Mucosa of descending colon (tissue), 3 donors: ENCODE measurements at regions not wholly inside any gene's neighbourhood (a gene's known extent, or its start where the extent isn't known, plus 50 kb on each side); places are given as distances from the start of the nearest gene placed in this dataset.

Experiments
- ATAC-seq: fragments of 200-7000 bp; cut with Tn5 transposase; one replicate; pipeline ENCODE4 v1.9.1; 2020; ENCODE audit warnings: mild to moderate bottlenecking, moderate library complexity
- DNase-seq, 3 donors: peaks; one replicate each; pipeline ENCODE4 v3.0.0-alpha.2; 2020
- H3K36me3 ChIP-seq: fragments of 200-600 bp; one replicate; pipeline ENCODE4 v1.8.0; 2021; ENCODE audit warnings: low read depth, mild to moderate bottlenecking
- H3K4me1 ChIP-seq: fragments of 200-600 bp; one replicate; pipeline ENCODE4 v1.8.0; 2021; ENCODE audit warnings: low read depth, mild to moderate bottlenecking
- H3K4me3 ChIP-seq: fragments of 200-600 bp; one replicate; pipeline ENCODE4 v1.8.0; 2021; ENCODE audit warnings: mild to moderate bottlenecking
- H3K9me3 ChIP-seq: fragments of 200-600 bp; one replicate; pipeline ENCODE4 v1.8.0; 2021; ENCODE audit warnings: mild to moderate bottlenecking
- intact Hi-C, 2 donors: fragments of 100-400 bp; cut with DNase I in 1 of 2; cut with micrococcal nuclease in 1 of 2; formaldehyde crosslinking; loops; one replicate each; pipeline versions ENCODE4 v1.11.0 to v1.11.1; 2022; cut with DNase I, micrococcal nuclease
- TF ChIP-seq, protein P1 (sequence below): fragments of 200-600 bp; IDR thresholded peaks from one replicate; pipeline ENCODE4 v1.8.0; 2022; ENCODE audit warnings: antibody characterized with exemption, mild to moderate bottlenecking
- donor health status: DM: no; HTN: no; CAD: no; lungs with moderate emphysema.
- donor health status: DM: no; HTN: no; CAD: no.
- donor health status: DM: no; HTN: yes; CAD: no.

- Histone ChIP-seq H3K9me3 (peaks cover 8% of the 10 kb centered on the region), H3K4me3 (no peak overlapping the region), H3K36me3 (no peaks in the 10 kb centered on the region), H3K4me1 (no peaks in the 10 kb centered on the region)
- intact Hi-C loops = no loop called here
- DNase-seq = no peak
- TF ChIP-seq, protein P1, sequence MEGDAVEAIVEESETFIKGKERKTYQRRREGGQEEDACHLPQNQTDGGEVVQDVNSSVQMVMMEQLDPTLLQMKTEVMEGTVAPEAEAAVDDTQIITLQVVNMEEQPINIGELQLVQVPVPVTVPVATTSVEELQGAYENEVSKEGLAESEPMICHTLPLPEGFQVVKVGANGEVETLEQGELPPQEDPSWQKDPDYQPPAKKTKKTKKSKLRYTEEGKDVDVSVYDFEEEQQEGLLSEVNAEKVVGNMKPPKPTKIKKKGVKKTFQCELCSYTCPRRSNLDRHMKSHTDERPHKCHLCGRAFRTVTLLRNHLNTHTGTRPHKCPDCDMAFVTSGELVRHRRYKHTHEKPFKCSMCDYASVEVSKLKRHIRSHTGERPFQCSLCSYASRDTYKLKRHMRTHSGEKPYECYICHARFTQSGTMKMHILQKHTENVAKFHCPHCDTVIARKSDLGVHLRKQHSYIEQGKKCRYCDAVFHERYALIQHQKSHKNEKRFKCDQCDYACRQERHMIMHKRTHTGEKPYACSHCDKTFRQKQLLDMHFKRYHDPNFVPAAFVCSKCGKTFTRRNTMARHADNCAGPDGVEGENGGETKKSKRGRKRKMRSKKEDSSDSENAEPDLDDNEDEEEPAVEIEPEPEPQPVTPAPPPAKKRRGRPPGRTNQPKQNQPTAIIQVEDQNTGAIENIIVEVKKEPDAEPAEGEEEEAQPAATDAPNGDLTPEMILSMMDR = no peak
- no peak for ATAC-seq
Measured at GRCh38 chr4:106676173-106676921, 307.8 kb upstream of the GIMD1 start.

DNA sequence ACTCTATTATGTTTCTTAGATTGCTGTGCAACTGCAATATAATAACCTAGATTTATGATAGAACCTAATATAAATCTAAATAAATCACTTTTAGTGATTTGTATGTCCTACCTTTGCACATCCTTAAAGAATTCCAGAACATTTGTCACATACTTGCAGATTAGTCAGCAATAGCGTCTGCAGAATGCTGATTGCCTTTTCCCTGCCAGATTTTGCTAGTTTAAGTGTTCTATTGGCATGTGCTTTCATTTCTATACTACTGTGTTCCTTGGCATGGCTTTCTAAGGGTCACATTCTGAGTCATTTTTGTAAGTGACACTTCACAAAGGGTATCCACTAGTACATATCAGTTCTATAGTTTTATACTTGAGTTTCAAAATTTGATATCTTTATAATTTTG lies 303.1 kb upstream of the GIMD1 start:
- TF ChIP-seq, protein P1 = no peak
- intact Hi-C loops = no loop called here
- no peak for ATAC-seq

DNA sequence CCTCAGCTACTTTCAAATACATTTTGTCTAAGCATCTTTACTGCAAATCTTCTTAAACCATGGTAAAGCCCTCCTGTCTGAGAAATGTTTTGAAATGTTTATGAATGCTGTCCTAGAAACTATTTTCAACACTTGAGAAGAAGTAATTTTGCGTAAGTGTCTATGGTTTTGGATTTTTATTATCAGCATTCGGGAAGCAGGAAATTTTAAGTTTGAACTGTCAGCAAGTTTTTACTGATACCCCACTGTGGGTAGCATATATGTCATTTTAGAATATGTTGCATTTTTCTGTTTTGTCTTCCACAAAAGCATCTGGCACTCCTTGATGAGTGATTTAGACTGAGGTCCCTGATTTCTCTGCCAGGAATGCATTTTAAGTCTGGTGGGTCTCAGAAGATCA lies 302.4 kb upstream of the GIMD1 start:
- no peaks in the 10 kb centered on the region for H3K36me3 ChIP-seq
- TF ChIP-seq, protein P1 = no peak
- H3K4me3 ChIP-seq = no peak overlapping the region
- H3K4me1 ChIP-seq = no peaks in the 10 kb centered on the region
- intact Hi-C loops = no loop called here
- H3K9me3 ChIP-seq = peaks cover 8% of the 10 kb centered on the region
- ATAC-seq (no peak), DNase-seq (no peak)

More for the DNA sequence above, 303.1 kb upstream of the GIMD1 start:
- peaks cover 8% of the 10 kb centered on the region for H3K9me3 ChIP-seq
- H3K4me3 ChIP-seq = no peak overlapping the region
- H3K4me1 ChIP-seq = no peaks in the 10 kb centered on the region
- DNase-seq = no peak
- H3K36me3 ChIP-seq = no peaks in the 10 kb centered on the region

- no peaks in the 10 kb centered on the region for H3K36me3 ChIP-seq
- ATAC-seq (no peak), DNase-seq (no peak)
- H3K9me3 ChIP-seq = no peaks in the 10 kb centered on the region
- no peak overlapping the region for H3K4me3 ChIP-seq
- H3K4me1 ChIP-seq = no peaks in the 10 kb centered on the region
- TF ChIP-seq, protein P1 = no peak
- intact Hi-C loops = no loop called here
Measured at GRCh38 chr4:106659371-106659770, 290.8 kb upstream of the GIMD1 start.

GRCh38 chr4:106652095-106652494 lies 283.5 kb upstream of the GIMD1 start:
- intact Hi-C loops = no loop called here

More at GRCh38 chr4:106652095-106652494, 283.5 kb upstream of the GIMD1 start:
- H3K4me3 ChIP-seq = no peak overlapping the region
- TF ChIP-seq, protein P1 = no peak
- no peaks in the 10 kb centered on the region for H3K4me1 ChIP-seq
- ATAC-seq (no peak), DNase-seq (no peak)
- no peaks in the 10 kb centered on the region for H3K9me3 ChIP-seq
- no peaks in the 10 kb centered on the region for H3K36me3 ChIP-seq
